ENCODE measurements at regions not wholly inside any gene's neighbourhood (a gene's known extent, or its start where the extent isn't known, plus 50 kb on each side); places are given as distances from the start of the nearest gene placed in this dataset.

DNA sequence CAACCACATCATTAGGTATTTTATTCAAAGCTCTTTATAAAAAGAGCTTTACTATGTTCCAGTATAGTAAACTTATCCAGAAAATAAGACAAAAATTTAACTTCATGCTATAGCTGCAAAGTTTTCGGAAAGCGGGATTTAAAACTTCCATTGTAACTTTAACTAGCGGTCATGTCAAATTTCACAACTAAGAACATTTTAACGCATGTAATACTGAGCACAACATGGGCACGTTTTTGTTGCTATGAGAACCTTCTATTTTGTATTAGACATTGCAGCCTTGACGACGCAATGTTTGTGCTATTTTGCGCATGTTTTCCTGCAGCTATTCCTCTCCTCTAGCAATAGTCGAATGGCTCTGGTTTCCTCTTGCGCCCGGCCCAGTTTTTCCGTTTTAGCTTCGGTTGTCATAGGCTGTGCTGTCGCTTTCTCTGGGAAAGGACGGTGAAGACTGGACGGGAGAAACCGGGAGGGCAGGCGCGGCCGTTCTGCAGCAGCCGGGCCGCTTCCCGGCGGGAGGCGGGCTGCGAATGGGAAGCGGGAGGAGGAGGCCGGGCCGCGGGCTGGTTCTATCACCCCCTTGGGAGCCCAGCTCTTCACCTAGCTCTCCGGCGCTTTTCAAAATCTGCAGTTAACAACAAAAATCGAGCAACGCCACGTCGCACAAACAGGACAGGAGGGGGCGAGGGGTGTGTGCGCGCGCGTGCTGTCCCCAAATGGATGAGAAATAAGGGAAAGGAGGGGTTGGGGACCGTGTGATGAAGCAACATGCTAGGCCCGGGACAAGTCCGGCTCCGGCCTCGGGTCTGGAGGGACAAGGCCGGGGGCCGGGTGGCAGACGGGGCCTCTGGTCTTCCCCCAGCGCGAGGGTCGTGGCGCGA lies 105.3 kb upstream of the HNRNPU start (continued):
- TF ChIP-seq ZNF384 (IDR thresholded peaks at IDR 0.05; ENCODE audit: low read depth, low read length) (0 out of 2 replicates have a peak, but pooled peaks have one; percentile 5), SMAD4 (CRISPR knock-in tag; conservative IDR thresholded peaks at IDR 0.05) (peak; percentile 70; the same call in 1 of the 2 replicates), ASH1L (IDR thresholded peaks at IDR 0.05; ENCODE audit: borderline replicate concordance, low read depth, partially characterized antibody) (no peak), BRD9 (IDR thresholded peaks at IDR 0.05; ENCODE audit: low read depth, partially characterized antibody) (peak; percentile 85), ZBTB17 (CRISPR knock-in tag; IDR thresholded peaks at IDR 0.05) (peak; percentile 32), ZNF586 (CRISPR knock-in tag; conservative IDR thresholded peaks at IDR 0.05) (no peak), STAT5B (CRISPR knock-in tag; IDR thresholded peaks at IDR 0.05) (no peak), SIN3B (IDR thresholded peaks at IDR 0.05; ENCODE audit: low read depth) (no peak), NFIC (IDR thresholded peaks at IDR 0.05) (peak; percentile 30), MECOM (CRISPR knock-in tag; IDR thresholded peaks at IDR 0.05) (no peak), TFAM (CRISPR knock-in tag; conservative IDR thresholded peaks at IDR 0.05) (no peak), STAG1 (CRISPR knock-in tag; IDR thresholded peaks at IDR 0.05; ENCODE audit: borderline replicate concordance) (peak; percentile 28; the same call in 1 of the 2 replicates), PHF20 (IDR thresholded peaks at IDR 0.05; ENCODE audit: partially characterized antibody) (peak; percentile 4), ZNF197 (CRISPR knock-in tag; IDR thresholded peaks at IDR 0.05; ENCODE audit: low read depth) (no peak), DACH1 (IDR thresholded peaks at IDR 0.05; ENCODE audit: partially characterized antibody) (no peak), FOXP1 (CRISPR knock-in tag; IDR thresholded peaks at IDR 0.05) (no peak; the same call in 1 of the 2 replicates), HDAC6 (IDR thresholded peaks at IDR 0.05; ENCODE audit: low read depth, low read length) (no peak), HEY1 (CRISPR knock-in tag; IDR thresholded peaks at IDR 0.05; ENCODE audit: borderline replicate concordance) (no peak), FOS (IDR thresholded peaks at IDR 0.05; ENCODE audit: extremely low read depth, insufficient read length) (no peak), ZBED1 (IDR thresholded peaks at IDR 0.05) (0 out of 2 replicates have a peak, but pooled peaks have one; percentile 18)
- TF ChIP-seq, protein P1, sequence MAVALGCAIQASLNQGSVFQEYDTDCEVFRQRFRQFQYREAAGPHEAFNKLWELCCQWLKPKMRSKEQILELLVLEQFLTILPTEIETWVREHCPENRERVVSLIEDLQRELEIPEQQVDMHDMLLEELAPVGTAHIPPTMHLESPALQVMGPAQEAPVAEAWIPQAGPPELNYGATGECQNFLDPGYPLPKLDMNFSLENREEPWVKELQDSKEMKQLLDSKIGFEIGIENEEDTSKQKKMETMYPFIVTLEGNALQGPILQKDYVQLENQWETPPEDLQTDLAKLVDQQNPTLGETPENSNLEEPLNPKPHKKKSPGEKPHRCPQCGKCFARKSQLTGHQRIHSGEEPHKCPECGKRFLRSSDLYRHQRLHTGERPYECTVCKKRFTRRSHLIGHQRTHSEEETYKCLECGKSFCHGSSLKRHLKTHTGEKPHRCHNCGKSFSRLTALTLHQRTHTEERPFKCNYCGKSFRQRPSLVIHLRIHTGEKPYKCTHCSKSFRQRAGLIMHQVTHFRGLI (CRISPR knock-in tag; IDR thresholded peaks at IDR 0.05) = no peak
- TF ChIP-seq, protein P2, sequence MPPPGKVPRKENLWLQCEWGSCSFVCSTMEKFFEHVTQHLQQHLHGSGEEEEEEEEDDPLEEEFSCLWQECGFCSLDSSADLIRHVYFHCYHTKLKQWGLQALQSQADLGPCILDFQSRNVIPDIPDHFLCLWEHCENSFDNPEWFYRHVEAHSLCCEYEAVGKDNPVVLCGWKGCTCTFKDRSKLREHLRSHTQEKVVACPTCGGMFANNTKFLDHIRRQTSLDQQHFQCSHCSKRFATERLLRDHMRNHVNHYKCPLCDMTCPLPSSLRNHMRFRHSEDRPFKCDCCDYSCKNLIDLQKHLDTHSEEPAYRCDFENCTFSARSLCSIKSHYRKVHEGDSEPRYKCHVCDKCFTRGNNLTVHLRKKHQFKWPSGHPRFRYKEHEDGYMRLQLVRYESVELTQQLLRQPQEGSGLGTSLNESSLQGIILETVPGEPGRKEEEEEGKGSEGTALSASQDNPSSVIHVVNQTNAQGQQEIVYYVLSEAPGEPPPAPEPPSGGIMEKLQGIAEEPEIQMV (tag; conservative IDR thresholded peaks at IDR 0.05; ENCODE audit: low read depth) = no peak
- TF ChIP-seq, protein P3, sequence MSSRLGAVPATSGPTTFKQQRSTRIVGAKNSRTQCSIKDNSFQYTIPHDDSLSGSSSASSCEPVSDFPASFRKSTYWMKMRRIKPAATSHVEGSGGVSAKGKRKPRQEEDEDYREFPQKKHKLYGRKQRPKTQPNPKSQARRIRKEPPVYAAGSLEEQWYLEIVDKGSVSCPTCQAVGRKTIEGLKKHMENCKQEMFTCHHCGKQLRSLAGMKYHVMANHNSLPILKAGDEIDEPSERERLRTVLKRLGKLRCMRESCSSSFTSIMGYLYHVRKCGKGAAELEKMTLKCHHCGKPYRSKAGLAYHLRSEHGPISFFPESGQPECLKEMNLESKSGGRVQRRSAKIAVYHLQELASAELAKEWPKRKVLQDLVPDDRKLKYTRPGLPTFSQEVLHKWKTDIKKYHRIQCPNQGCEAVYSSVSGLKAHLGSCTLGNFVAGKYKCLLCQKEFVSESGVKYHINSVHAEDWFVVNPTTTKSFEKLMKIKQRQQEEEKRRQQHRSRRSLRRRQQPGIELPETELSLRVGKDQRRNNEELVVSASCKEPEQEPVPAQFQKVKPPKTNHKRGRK (tag; IDR thresholded peaks at IDR 0.05) = no peak
- TF ChIP-seq, protein P4, sequence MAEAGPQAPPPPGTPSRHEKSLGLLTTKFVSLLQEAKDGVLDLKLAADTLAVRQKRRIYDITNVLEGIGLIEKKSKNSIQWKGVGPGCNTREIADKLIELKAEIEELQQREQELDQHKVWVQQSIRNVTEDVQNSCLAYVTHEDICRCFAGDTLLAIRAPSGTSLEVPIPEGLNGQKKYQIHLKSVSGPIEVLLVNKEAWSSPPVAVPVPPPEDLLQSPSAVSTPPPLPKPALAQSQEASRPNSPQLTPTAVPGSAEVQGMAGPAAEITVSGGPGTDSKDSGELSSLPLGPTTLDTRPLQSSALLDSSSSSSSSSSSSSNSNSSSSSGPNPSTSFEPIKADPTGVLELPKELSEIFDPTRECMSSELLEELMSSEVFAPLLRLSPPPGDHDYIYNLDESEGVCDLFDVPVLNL (CRISPR knock-in tag; IDR thresholded peaks at IDR 0.05; ENCODE audit: low read depth) = no peak

Data from K562 (cell line).